Stomach (tissue), 8 donors: ENCODE measurements at regions not wholly inside any gene's neighbourhood (a gene's known extent, or its start where the extent isn't known, plus 50 kb on each side); places are given as distances from the start of the nearest gene placed in this dataset.
"Not testable (repeated sequence)": the region's sequence is repeated elsewhere in the genome, so short reads cannot be mapped to it uniquely, and the experiment has no call there.

Experiments used
- DNase-seq, 2 donors: peaks; one replicate each; pipeline versions ENCODE4 v3.0.0 to v3.0.0-alpha.2; 2013 to 2019
- H3K27ac ChIP-seq, 5 donors: fragments of 200-600 bp in 4 of 5; sonication (generic) in 4 of 5; one replicate each; pipeline ENCODE4 v1.5.1; 2013 to 2019; ENCODE audit warnings: mild to moderate bottlenecking in 1 of 5, moderate library complexity in 1 of 5
- H3K27me3 ChIP-seq, 3 donors: fragments of 200-600 bp; sonication (generic); one replicate each; pipeline ENCODE4 v1.5.1; 2017 to 2019; ENCODE audit warnings: mixed run types in 1 of 3
- H3K36me3 ChIP-seq, 4 donors: fragments of 200-600 bp; sonication (generic); 1 replicate in 3 of 4; 2 replicates in 1 of 4; pipeline ENCODE4 v1.5.1; 2016 to 2019
- H3K4me1 ChIP-seq, 4 donors: fragments of 200-600 bp; sonication (generic); one replicate each; pipeline ENCODE4 v1.5.1; 2016 to 2019
- H3K4me3 ChIP-seq, 4 donors: fragments of 200-600 bp; sonication (generic) in 3 of 4; one replicate each; pipeline ENCODE4 v1.5.1; 2016 to 2019; ENCODE audit warnings: mild to moderate bottlenecking in 1 of 4
- H3K9me3 ChIP-seq, 4 donors: fragments of 200-600 bp; sonication (generic); one replicate each; pipeline ENCODE4 v1.5.1; 2016 to 2019
- EP300 ChIP-seq: sonication (generic); formaldehyde crosslinking; IDR thresholded peaks from one replicate; pipeline ENCODE4 v1.6.1; 2017; ENCODE audit warnings: antibody characterized with exemption
- POLR2A ChIP-seq, 4 donors: fragments of 450-650 bp; IDR thresholded peaks; one replicate each; pipeline ENCODE4 v1.6.1; 2016; ENCODE audit warnings: antibody characterized with exemption in 4 of 4, control low read depth in 2 of 4, mild to moderate bottlenecking in 1 of 4, moderate library complexity in 1 of 4
- POLR2AphosphoS5 ChIP-seq, 3 donors: sonication (generic); formaldehyde crosslinking; IDR thresholded peaks; one replicate each; pipeline ENCODE4 v1.6.1; 2016; ENCODE audit warnings: antibody characterized with exemption in 3 of 3
- WGBS, 5 donors: extraction: QIAGEN DNeasy Blood & Tissue Kit in 3 of 5; methylation state at CpG; one replicate each; pipeline versions ENCODE4 v1.1.5 to v1.1.7; 2013 to 2018; 5-methylcytosine and 5-hydroxymethylcytosine counted together
- intact Hi-C: fragments of 100-400 bp; cut with DNase I; formaldehyde crosslinking; loops from one replicate; pipeline ENCODE4 v1.15.1; 2023; ENCODE audit warnings: low total_unique reads
- TF ChIP-seq, protein P1 (sequence below), 7 experiments: fragments of 450-650 bp in 4 of 7; fragments of 200-600 bp in 3 of 7; sonication (generic) in 3 of 7; IDR thresholded peaks; one replicate each; pipeline ENCODE4 v1.5.1; 2016 to 2019; ENCODE audit warnings: antibody characterized with exemption in 7 of 7, control low read depth in 2 of 7, mild to moderate bottlenecking in 1 of 7
- donor health status: healthy with polysubstance abuse.
- donor health status: Bipolar disorder and iron deficiency.
- donor health status: healthy.

DNA sequence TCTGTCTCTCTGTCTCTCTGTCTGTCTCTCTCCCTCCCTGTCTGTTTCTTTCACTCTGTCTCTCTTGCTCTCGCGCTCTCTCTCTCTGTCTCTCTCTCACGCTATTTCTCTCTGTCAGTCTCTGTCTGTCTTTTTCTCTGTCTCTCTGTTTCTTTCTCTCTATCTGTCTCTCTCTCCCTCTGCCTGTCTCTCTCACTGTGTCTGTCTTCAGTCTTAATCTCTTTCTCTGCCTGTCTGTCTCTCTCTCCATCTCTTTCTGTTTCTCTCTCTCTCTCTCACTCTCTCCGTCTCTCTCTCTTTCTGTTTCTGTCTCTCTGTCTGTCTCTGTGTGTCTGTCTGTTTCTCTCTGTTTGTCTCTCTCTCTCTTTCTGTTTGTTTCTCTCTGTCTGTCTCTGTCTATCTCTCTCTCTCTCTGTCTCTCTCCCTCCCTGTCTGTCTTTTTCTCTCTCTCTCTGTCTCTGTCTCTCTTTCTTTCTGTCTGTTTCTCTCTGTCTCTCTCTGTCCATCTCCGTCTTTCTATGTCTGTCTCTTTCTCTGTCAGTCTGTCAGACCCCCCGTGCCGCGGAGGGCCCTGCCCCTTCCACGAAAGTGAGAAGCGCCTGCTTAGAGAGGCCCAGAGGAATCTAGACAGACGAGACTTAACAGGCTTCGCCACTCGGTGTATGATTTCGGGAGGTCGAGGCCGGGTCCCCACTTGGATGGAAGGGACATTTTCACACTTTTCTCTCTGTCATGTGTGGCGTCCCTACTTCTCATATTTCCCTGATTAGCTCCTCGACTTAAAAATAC is 346.3 kb upstream of the DEFB115 start:
- no peaks in the 10 kb centered on the region for H3K36me3 ChIP-seq
- TF ChIP-seq EP300: no peak
- TF ChIP-seq POLR2AphosphoS5 (IDR thresholded peaks at IDR 0.05): no peak
- TF ChIP-seq, protein P1, sequence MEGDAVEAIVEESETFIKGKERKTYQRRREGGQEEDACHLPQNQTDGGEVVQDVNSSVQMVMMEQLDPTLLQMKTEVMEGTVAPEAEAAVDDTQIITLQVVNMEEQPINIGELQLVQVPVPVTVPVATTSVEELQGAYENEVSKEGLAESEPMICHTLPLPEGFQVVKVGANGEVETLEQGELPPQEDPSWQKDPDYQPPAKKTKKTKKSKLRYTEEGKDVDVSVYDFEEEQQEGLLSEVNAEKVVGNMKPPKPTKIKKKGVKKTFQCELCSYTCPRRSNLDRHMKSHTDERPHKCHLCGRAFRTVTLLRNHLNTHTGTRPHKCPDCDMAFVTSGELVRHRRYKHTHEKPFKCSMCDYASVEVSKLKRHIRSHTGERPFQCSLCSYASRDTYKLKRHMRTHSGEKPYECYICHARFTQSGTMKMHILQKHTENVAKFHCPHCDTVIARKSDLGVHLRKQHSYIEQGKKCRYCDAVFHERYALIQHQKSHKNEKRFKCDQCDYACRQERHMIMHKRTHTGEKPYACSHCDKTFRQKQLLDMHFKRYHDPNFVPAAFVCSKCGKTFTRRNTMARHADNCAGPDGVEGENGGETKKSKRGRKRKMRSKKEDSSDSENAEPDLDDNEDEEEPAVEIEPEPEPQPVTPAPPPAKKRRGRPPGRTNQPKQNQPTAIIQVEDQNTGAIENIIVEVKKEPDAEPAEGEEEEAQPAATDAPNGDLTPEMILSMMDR (IDR thresholded peaks at IDR 0.05): no peak
- TF ChIP-seq POLR2A (IDR thresholded peaks at IDR 0.05): no peak

GRCh38 chr20:30911832-30912660 is 345.4 kb upstream of the DEFB115 start:
- Histone ChIP-seq H3K27me3 (peaks cover 0 to 21% (median 0%) of the 10 kb centered on the region in 3 donors), H3K9me3 (peaks cover 0 to 46% (median 27%) of the 10 kb centered on the region in 4 donors)
- DNase-seq, H3K4me1 ChIP-seq, H3K4me3 ChIP-seq, intact Hi-C loops, H3K36me3 ChIP-seq, H3K27ac ChIP-seq: not testable (repeated sequence)
- 19 to 48% (median 30%) methylated on average over 31 to 41 of the region's 41 CpGs for WGBS, 5 donors

More for the DNA sequence above, 346.3 kb upstream of the DEFB115 start:
- H3K27me3 ChIP-seq: peaks cover 0 to 21% (median 0%) of the 10 kb centered on the region in 3 donors
- intact Hi-C loops: no loop called here
- H3K4me3 ChIP-seq: no peak overlapping the region
- no peak overlapping the region for H3K27ac ChIP-seq
- H3K9me3 ChIP-seq: peaks cover 0 to 47% (median 29%) of the 10 kb centered on the region in 4 donors
- no peaks in the 10 kb centered on the region for H3K4me1 ChIP-seq
- no peak for DNase-seq
- 71 to 88% (median 78%) methylated on average over 18 of the region's 18 CpGs for WGBS, 5 donors

- Histone ChIP-seq H3K27me3 (peaks cover 0 to 21% (median 0%) of the 10 kb centered on the region in 3 donors), H3K9me3 (peaks cover 0 to 40% (median 24%) of the 10 kb centered on the region in 4 donors)
- WGBS, 5 donors: 9 to 35% (median 19%) methylated on average over 9 to 12 of the region's 12 CpGs
- H3K36me3 ChIP-seq, intact Hi-C loops, H3K4me1 ChIP-seq, H3K27ac ChIP-seq, H3K4me3 ChIP-seq, DNase-seq: not testable (repeated sequence)
Observed at GRCh38 chr20:30912661-30913026, 344.8 kb upstream of the DEFB115 start.

DNA sequence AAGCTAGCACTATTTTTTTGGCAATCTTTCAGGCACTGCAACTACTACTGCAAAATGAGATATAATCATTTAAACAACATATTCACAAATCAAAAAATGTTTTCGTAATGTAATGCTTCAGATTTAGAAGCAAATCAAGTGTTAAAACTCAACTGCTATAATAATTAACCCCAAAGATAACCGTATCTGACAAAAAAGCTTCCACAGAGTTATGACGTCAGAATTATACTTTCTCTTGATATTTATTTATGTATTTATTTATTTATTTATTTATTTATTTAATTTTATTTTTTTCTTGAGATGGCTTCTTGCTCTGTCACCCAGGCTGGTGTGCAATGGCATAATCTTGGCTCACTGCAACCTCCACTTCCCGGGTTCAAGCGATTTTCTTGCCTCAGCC is 341.1 kb upstream of the DEFB115 start:
- H3K36me3 ChIP-seq, H3K4me3 ChIP-seq, intact Hi-C loops, DNase-seq, H3K4me1 ChIP-seq, H3K27ac ChIP-seq: not testable (repeated sequence)
- peaks cover 0 to 24% (median 0%) of the 10 kb centered on the region in 3 donors for H3K27me3 ChIP-seq
- 83 to 91% (median 88%) methylated on average over 5 of the region's 5 CpGs for WGBS, 5 donors
- peaks cover 4 to 49% (median 27%) of the 10 kb centered on the region in 4 donors for H3K9me3 ChIP-seq

- Histone ChIP-seq H3K9me3 (peaks cover 4 to 57% (median 44%) of the 10 kb centered on the region in 4 donors), H3K27me3 (peaks cover 0 to 23% (median 0%) of the 10 kb centered on the region in 3 donors), H3K4me3 (no peak overlapping the region), H3K4me1 (no peaks in the 10 kb centered on the region), H3K27ac (no peak overlapping the region), H3K36me3 (no peaks in the 10 kb centered on the region)
- intact Hi-C loops: no loop called here
- WGBS, 5 donors: 78 to 95% (median 90%) methylated on average over 30 to 31 of the region's 31 CpGs
- TF ChIP-seq POLR2AphosphoS5 (IDR thresholded peaks at IDR 0.05): no peak
- no peak for TF ChIP-seq POLR2A (IDR thresholded peaks at IDR 0.05)
- TF ChIP-seq, protein P1 (IDR thresholded peaks at IDR 0.05): no peak
- TF ChIP-seq EP300: no peak
- DNase-seq: no peak
Observed at GRCh38 chr20:30919514-30920188, 337.8 kb upstream of the DEFB115 start.
